HEK293 (cell line): ENCODE measurements at regions not wholly inside any gene's neighbourhood (a gene's known extent, or its start where the extent isn't known, plus 50 kb on each side); places are given as distances from the start of the nearest gene placed in this dataset.

Experiments used
- CTCF ChIA-PET: fragments of 350-600 bp; formaldehyde crosslinking; extraction: SDS; loops from one replicate; lab custom pipeline; 2021; ENCODE audit warnings: antibody characterized with exemption; lab: Yijun Ruan, JAX
- POLR2A ChIA-PET: fragments of 300-600 bp; formaldehyde crosslinking; extraction: SDS; loops from one replicate; lab custom pipeline; 2020; ENCODE audit warnings: antibody characterized with exemption, inconsistent platforms; lab: Yijun Ruan, JAX
- H3K27ac ChIP-seq: fragments of 200-500 bp; sonication (Bioruptor generic); 2 replicates; pipeline ENCODE4 v1.5.1; 2014; ENCODE audit warnings: low read depth, low read length, control low read depth, inconsistent platforms; ENCODE audit errors: extremely low read depth
- H3K36me3 ChIP-seq, 2 experiments: fragments of 200-500 bp in 1 of 2; sonication (Bioruptor generic) in 1 of 2; 1 replicate in 1 of 2; 2 replicates in 1 of 2; pipeline ENCODE4 v1.5.1; 2014 to 2017; ENCODE audit warnings: inconsistent platforms in 2 of 2, low read length in 2 of 2; ENCODE audit not compliant: control insufficient read depth in 2 of 2, insufficient read depth in 1 of 2
- H3K4me1 ChIP-seq: fragments of 200-500 bp; sonication (Bioruptor generic); 2 replicates; pipeline ENCODE4 v1.5.1; 2014; ENCODE audit warnings: mild to moderate bottlenecking, low read length, inconsistent platforms; ENCODE audit not compliant: control insufficient read depth, insufficient read depth
- H3K4me3 ChIP-seq: 2 replicates; pipeline ENCODE4 v1.5.1; 2011; ENCODE audit warnings: low read depth, mild to moderate bottlenecking, control low read depth, low read length, moderate library complexity
- H3K9me3 ChIP-seq: fragments of 200-500 bp; sonication (Bioruptor generic); 2 replicates; pipeline ENCODE4 v1.5.1; 2014; ENCODE audit warnings: low read depth, low read length, inconsistent platforms; ENCODE audit not compliant: control insufficient read depth, insufficient read depth
- EGR2 ChIP-seq: fragments of 450-650 bp; formaldehyde crosslinking; IDR thresholded peaks from 2 replicates; pipeline ENCODE4 v1.5.1; 2016; ENCODE audit warnings: low read depth, missing biosample characterization, missing genetic modification characterization
- KLF7 ChIP-seq: fragments of 450-650 bp; formaldehyde crosslinking; IDR thresholded peaks from 2 replicates; pipeline ENCODE4 v1.5.1; 2016; ENCODE audit warnings: missing biosample characterization, missing genetic modification characterization, borderline replicate concordance
- KLF9 ChIP-seq: fragments of 450-650 bp; formaldehyde crosslinking; IDR thresholded peaks from 2 replicates; pipeline ENCODE4 v1.5.1; 2016; ENCODE audit warnings: missing biosample characterization, missing genetic modification characterization, low read depth
- MEIS1 ChIP-seq: sonication (generic); formaldehyde crosslinking; IDR thresholded peaks from 2 replicates; pipeline ENCODE4 v1.8.1; 2022; ENCODE audit warnings: missing genetic modification reagents, mild to moderate bottlenecking, borderline replicate concordance
- TRIM28 ChIP-seq: IDR thresholded peaks from 2 replicates; pipeline ENCODE4 v1.6.1; 2011; ENCODE audit warnings: low read length, control low read depth, borderline replicate concordance
- ZBTB1 ChIP-seq: fragments of 450-650 bp; formaldehyde crosslinking; IDR thresholded peaks from 2 replicates; pipeline ENCODE4 v1.5.1; 2016; ENCODE audit warnings: missing biosample characterization, missing genetic modification characterization
- ZFHX2 ChIP-seq: fragments of 450-650 bp; formaldehyde crosslinking; conservative IDR thresholded peaks from 2 replicates; pipeline ENCODE4 v1.5.1; 2016; ENCODE audit warnings: missing biosample characterization, missing genetic modification characterization
- ZFP3 ChIP-seq: fragments of 450-650 bp; formaldehyde crosslinking; IDR thresholded peaks from 2 replicates; pipeline ENCODE4 v1.5.1; 2016; ENCODE audit warnings: low read depth, missing biosample characterization, missing genetic modification characterization
- ZFP41 ChIP-seq: fragments of 450-650 bp; formaldehyde crosslinking; IDR thresholded peaks from 2 replicates; pipeline ENCODE4 v1.5.1; 2016; ENCODE audit warnings: missing biosample characterization, missing genetic modification characterization, borderline replicate concordance
- ZNF155 ChIP-seq: fragments of 450-650 bp; formaldehyde crosslinking; IDR thresholded peaks from 2 replicates; pipeline ENCODE4 v1.5.1; 2016; ENCODE audit warnings: missing biosample characterization, missing genetic modification characterization
- ZNF211 ChIP-seq: fragments of 450-650 bp; formaldehyde crosslinking; IDR thresholded peaks from 2 replicates; pipeline ENCODE4 v1.5.1; 2016; ENCODE audit warnings: low read depth, missing biosample characterization, missing genetic modification characterization
- ZNF239 ChIP-seq: fragments of 450-650 bp; formaldehyde crosslinking; IDR thresholded peaks from 2 replicates; pipeline ENCODE4 v1.5.1; 2016; ENCODE audit warnings: missing biosample characterization, missing genetic modification characterization
- ZNF24 ChIP-seq: fragments of 450-650 bp; formaldehyde crosslinking; IDR thresholded peaks from 2 replicates; pipeline ENCODE4 v1.5.1; 2016; ENCODE audit warnings: missing biosample characterization, missing genetic modification characterization
- ZNF433 ChIP-seq: fragments of 450-650 bp; formaldehyde crosslinking; IDR thresholded peaks from 2 replicates; pipeline ENCODE4 v1.5.1; 2016; ENCODE audit warnings: missing biosample characterization, missing genetic modification characterization, low read depth
- ZNF449 ChIP-seq: fragments of 450-650 bp; formaldehyde crosslinking; IDR thresholded peaks from 2 replicates; pipeline ENCODE4 v1.5.1; 2017; ENCODE audit warnings: missing biosample characterization, mild to moderate bottlenecking, missing genetic modification characterization, moderate library complexity
- ZNF514 ChIP-seq: fragments of 450-650 bp; formaldehyde crosslinking; IDR thresholded peaks from 2 replicates; pipeline ENCODE4 v1.5.1; 2016; ENCODE audit warnings: missing biosample characterization, missing genetic modification characterization
- ZNF530 ChIP-seq: fragments of 450-650 bp; formaldehyde crosslinking; IDR thresholded peaks from 2 replicates; pipeline ENCODE4 v1.5.1; 2016; ENCODE audit warnings: low read depth, missing biosample characterization, missing genetic modification characterization
- ZNF544 ChIP-seq: fragments of 450-650 bp; formaldehyde crosslinking; IDR thresholded peaks from 2 replicates; pipeline ENCODE4 v1.5.0; 2017; ENCODE audit warnings: missing biosample characterization, missing genetic modification characterization
- ZNF580 ChIP-seq: fragments of 450-650 bp; formaldehyde crosslinking; IDR thresholded peaks from 2 replicates; pipeline ENCODE4 v1.5.1; 2016; ENCODE audit warnings: missing biosample characterization, missing genetic modification characterization
- ZNF692 ChIP-seq: fragments of 450-650 bp; formaldehyde crosslinking; IDR thresholded peaks from 2 replicates; pipeline ENCODE4 v1.5.1; 2016; ENCODE audit warnings: missing biosample characterization, missing genetic modification characterization
- ZNF704 ChIP-seq: fragments of 450-650 bp; formaldehyde crosslinking; IDR thresholded peaks from 2 replicates; pipeline ENCODE4 v1.5.1; 2016; ENCODE audit warnings: missing biosample characterization, missing genetic modification characterization
- ZNF792 ChIP-seq: fragments of 450-650 bp; formaldehyde crosslinking; IDR thresholded peaks from 2 replicates; pipeline ENCODE4 v1.5.1; 2016; ENCODE audit warnings: missing biosample characterization, missing genetic modification characterization
- ZSCAN23 ChIP-seq: fragments of 450-650 bp; formaldehyde crosslinking; IDR thresholded peaks from 2 replicates; pipeline ENCODE4 v1.5.1; 2016; ENCODE audit warnings: missing biosample characterization, missing genetic modification characterization

GRCh38 chr2:103437161-103437560 lies 675.3 kb downstream of the TMEM182 start:
- no peaks in the 10 kb centered on the region for H3K36me3 ChIP-seq
- TF ChIP-seq ZNF155 (no peak), ZFP41 (tag by site-specific recombination) (no peak), ZNF239 (tag by site-specific recombination) (no peak), ZNF544 (tag by site-specific recombination) (no peak), ZFP3 (tag by site-specific recombination) (no peak)
- TF ChIP-seq, all 188 proteins: peak for 0
- ChIA-PET POLR2A (no interaction called here), CTCF (no interaction called here)
- Histone ChIP-seq H3K27ac (no peak overlapping the region), H3K9me3 (no peaks in the 10 kb centered on the region), H3K4me3 (no peak overlapping the region), H3K4me1 (no peaks in the 10 kb centered on the region)

DNA sequence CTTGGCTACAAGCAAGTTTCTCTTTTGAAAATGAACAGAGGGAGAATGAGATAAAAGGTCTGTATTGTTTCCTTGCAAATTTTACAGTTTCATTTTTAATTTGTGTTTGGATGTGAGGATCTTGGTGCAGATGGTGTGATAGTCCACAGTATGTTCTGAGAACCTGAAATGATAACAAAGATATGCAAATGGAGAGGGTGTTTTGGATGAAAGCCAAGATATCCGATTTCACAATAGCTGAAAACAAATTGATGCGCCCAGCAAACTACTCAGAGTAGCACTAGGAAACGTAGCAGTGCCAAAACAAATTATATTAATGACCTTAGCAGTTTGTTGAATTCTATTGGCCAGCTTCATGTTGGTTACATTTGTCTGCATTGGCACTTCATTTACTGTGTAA lies 683.5 kb downstream of the TMEM182 start:
- TF ChIP-seq ZSCAN23 (tag by site-specific recombination) (no peak), ZNF514 (tag by site-specific recombination) (no peak), ZNF449 (no peak), EGR2 (no peak), ZNF792 (no peak), ZNF433 (tag by site-specific recombination) (no peak), ZNF704 (tag by site-specific recombination) (no peak), KLF7 (no peak), ZNF24 (tag by site-specific recombination) (no peak)
- Histone ChIP-seq H3K4me3 (no peak overlapping the region), H3K36me3 (no peaks in the 10 kb centered on the region), H3K27ac (no peak overlapping the region), H3K9me3 (no peaks in the 10 kb centered on the region), H3K4me1 (peaks cover 2% of the 10 kb centered on the region; the same call in 1 of the 2 replicates)
- ChIA-PET CTCF (no interaction called here), POLR2A (no interaction called here)

- Histone ChIP-seq H3K36me3 (no peaks in the 10 kb centered on the region), H3K4me1 (peaks cover 2% of the 10 kb centered on the region; the same call in 1 of the 2 replicates)
- TF ChIP-seq MEIS1 (CRISPR knock-in tag) (peak; percentile 98), KLF9 (no peak)
- TF ChIP-seq, all 188 proteins: peak for 1
- ChIA-PET POLR2A (no interaction called here), CTCF (no interaction called here)
- no peak overlapping the region for H3K27ac ChIP-seq
- no peaks in the 10 kb centered on the region for H3K9me3 ChIP-seq
- no peak overlapping the region for H3K4me3 ChIP-seq
These were observed 686.7 kb downstream of the TMEM182 start for GRCh38 chr2:103448495-103448894.

GRCh38 chr2:103451283-103451682 lies 689.5 kb downstream of the TMEM182 start:
- Histone ChIP-seq H3K4me1 (peaks cover 2% of the 10 kb centered on the region; the same call in 1 of the 2 replicates), H3K27ac (no peak overlapping the region), H3K9me3 (no peaks in the 10 kb centered on the region), H3K4me3 (no peak overlapping the region), H3K36me3 (no peaks in the 10 kb centered on the region)
- ChIA-PET POLR2A (no interaction called here), CTCF (no interaction called here)
- TF ChIP-seq ZNF692 (tag by site-specific recombination) (no peak), TRIM28 (no peak), ZNF580 (no peak), ZNF211 (tag by site-specific recombination) (no peak), ZNF530 (no peak), ZNF792 (no peak), ZBTB1 (tag by site-specific recombination) (no peak), ZFHX2 (no peak)
